HEK293 (cell line): ENCODE measurements at regions not wholly inside any gene's neighbourhood (a gene's known extent, or its start where the extent isn't known, plus 50 kb on each side); places are given as distances from the start of the nearest gene placed in this dataset.

ENCODE experiments used
- CTCF ChIA-PET: fragments of 350-600 bp; formaldehyde crosslinking; extraction: SDS; loops from one replicate; lab custom pipeline; 2021; ENCODE audit warnings: antibody characterized with exemption; lab: Yijun Ruan, JAX
- POLR2A ChIA-PET: fragments of 300-600 bp; formaldehyde crosslinking; extraction: SDS; loops from one replicate; lab custom pipeline; 2020; ENCODE audit warnings: antibody characterized with exemption, inconsistent platforms; lab: Yijun Ruan, JAX
- H3K27ac ChIP-seq: fragments of 200-500 bp; sonication (Bioruptor generic); 2 replicates; pipeline ENCODE4 v1.5.1; 2014; ENCODE audit warnings: low read depth, low read length, control low read depth, inconsistent platforms; ENCODE audit errors: extremely low read depth
- H3K36me3 ChIP-seq, 2 experiments: fragments of 200-500 bp in 1 of 2; sonication (Bioruptor generic) in 1 of 2; 1 replicate in 1 of 2; 2 replicates in 1 of 2; pipeline ENCODE4 v1.5.1; 2014 to 2017; ENCODE audit warnings: inconsistent platforms in 2 of 2, low read length in 2 of 2; ENCODE audit not compliant: control insufficient read depth in 2 of 2, insufficient read depth in 1 of 2
- H3K4me1 ChIP-seq: fragments of 200-500 bp; sonication (Bioruptor generic); 2 replicates; pipeline ENCODE4 v1.5.1; 2014; ENCODE audit warnings: mild to moderate bottlenecking, low read length, inconsistent platforms; ENCODE audit not compliant: control insufficient read depth, insufficient read depth
- H3K4me3 ChIP-seq: 2 replicates; pipeline ENCODE4 v1.5.1; 2011; ENCODE audit warnings: low read depth, mild to moderate bottlenecking, control low read depth, low read length, moderate library complexity
- H3K9me3 ChIP-seq: fragments of 200-500 bp; sonication (Bioruptor generic); 2 replicates; pipeline ENCODE4 v1.5.1; 2014; ENCODE audit warnings: low read depth, low read length, inconsistent platforms; ENCODE audit not compliant: control insufficient read depth, insufficient read depth
- GLIS1 ChIP-seq: fragments of 450-650 bp; formaldehyde crosslinking; IDR thresholded peaks from 2 replicates; pipeline ENCODE4 v1.5.1; 2016; ENCODE audit warnings: missing biosample characterization, missing genetic modification characterization
- HOXA7 ChIP-seq: sonication (generic); formaldehyde crosslinking; IDR thresholded peaks from 2 replicates; pipeline ENCODE4 v1.8.1; 2022; ENCODE audit warnings: missing genetic modification reagents, borderline replicate concordance
- HOXD13 ChIP-seq: sonication (generic); formaldehyde crosslinking; IDR thresholded peaks from 2 replicates; pipeline ENCODE4 v1.8.0; 2022; ENCODE audit warnings: missing genetic modification reagents, borderline replicate concordance
- KLF8 ChIP-seq: fragments of 450-650 bp; formaldehyde crosslinking; IDR thresholded peaks from 2 replicates; pipeline ENCODE4 v1.5.1; 2016; ENCODE audit warnings: missing biosample characterization, missing genetic modification characterization
- PRDM1 ChIP-seq: fragments of 450-650 bp; formaldehyde crosslinking; IDR thresholded peaks from 2 replicates; pipeline ENCODE4; 2016; ENCODE audit warnings: missing biosample characterization, missing genetic modification characterization
- SALL2 ChIP-seq: fragments of 450-650 bp; formaldehyde crosslinking; IDR thresholded peaks from 2 replicates; pipeline ENCODE4 v1.5.0; 2017; ENCODE audit warnings: missing biosample characterization, mild to moderate bottlenecking, missing genetic modification characterization, borderline replicate concordance
- SP3 ChIP-seq: fragments of 450-650 bp; formaldehyde crosslinking; IDR thresholded peaks from 2 replicates; pipeline ENCODE4 v1.5.1; 2016; ENCODE audit warnings: missing biosample characterization, missing genetic modification characterization
- ZFHX2 ChIP-seq: fragments of 450-650 bp; formaldehyde crosslinking; conservative IDR thresholded peaks from 2 replicates; pipeline ENCODE4 v1.5.1; 2016; ENCODE audit warnings: missing biosample characterization, missing genetic modification characterization
- ZFP69B ChIP-seq: fragments of 450-650 bp; formaldehyde crosslinking; IDR thresholded peaks from 2 replicates; pipeline ENCODE4 v1.5.1; 2016; ENCODE audit warnings: missing biosample characterization, missing genetic modification characterization
- ZNF10 ChIP-seq: fragments of 450-650 bp; formaldehyde crosslinking; IDR thresholded peaks from 2 replicates; pipeline ENCODE4 v1.5.1; 2017; ENCODE audit warnings: missing biosample characterization, missing genetic modification characterization
- ZNF133 ChIP-seq: fragments of 450-650 bp; formaldehyde crosslinking; IDR thresholded peaks from 2 replicates; pipeline ENCODE4 v1.5.1; 2016; ENCODE audit warnings: missing biosample characterization, missing genetic modification characterization
- ZNF202 ChIP-seq: fragments of 450-650 bp; formaldehyde crosslinking; IDR thresholded peaks from 2 replicates; pipeline ENCODE4 v1.5.1; 2016; ENCODE audit warnings: missing biosample characterization, missing genetic modification characterization, borderline replicate concordance
- ZNF211 ChIP-seq: fragments of 450-650 bp; formaldehyde crosslinking; IDR thresholded peaks from 2 replicates; pipeline ENCODE4 v1.5.1; 2016; ENCODE audit warnings: low read depth, missing biosample characterization, missing genetic modification characterization
- ZNF302 ChIP-seq: fragments of 450-650 bp; formaldehyde crosslinking; IDR thresholded peaks from 2 replicates; pipeline ENCODE4 v1.5.1; 2016; ENCODE audit warnings: missing biosample characterization, missing genetic modification characterization, low read depth
- ZNF324 ChIP-seq: fragments of 450-650 bp; formaldehyde crosslinking; IDR thresholded peaks from 2 replicates; pipeline ENCODE4 v1.5.1; 2016; ENCODE audit warnings: missing biosample characterization, missing genetic modification characterization
- ZNF548 ChIP-seq: fragments of 450-650 bp; formaldehyde crosslinking; IDR thresholded peaks from 2 replicates; pipeline ENCODE4 v1.5.1; 2016; ENCODE audit warnings: missing biosample characterization, missing genetic modification characterization
- ZNF549 ChIP-seq: fragments of 450-650 bp; IDR thresholded peaks from 2 replicates; pipeline ENCODE4 v1.5.1; 2018; ENCODE audit warnings: missing biosample characterization, missing genetic modification characterization, mild to moderate bottlenecking, inconsistent platforms, moderate library complexity
- ZNF585B ChIP-seq: fragments of 450-650 bp; formaldehyde crosslinking; IDR thresholded peaks from 2 replicates; pipeline ENCODE4 v1.5.1; 2016; ENCODE audit warnings: missing biosample characterization, missing genetic modification characterization
- ZNF626 ChIP-seq: fragments of 450-650 bp; sonication (Bioruptor Pico); formaldehyde crosslinking; IDR thresholded peaks from 2 replicates; pipeline ENCODE4 v1.5.1; 2018; ENCODE audit warnings: missing biosample characterization, missing genetic modification characterization, inconsistent platforms
- ZNF843 ChIP-seq: fragments of 450-650 bp; formaldehyde crosslinking; IDR thresholded peaks from 2 replicates; pipeline ENCODE4 v1.5.1; 2016; ENCODE audit warnings: missing biosample characterization, missing genetic modification characterization
- ZSCAN30 ChIP-seq: fragments of 450-650 bp; IDR thresholded peaks from 2 replicates; pipeline ENCODE4 v1.5.1; 2018; ENCODE audit warnings: missing biosample characterization, mild to moderate bottlenecking, missing genetic modification characterization, moderate library complexity
- TF ChIP-seq, protein P1 (sequence below): fragments of 450-650 bp; formaldehyde crosslinking; IDR thresholded peaks from 2 replicates; pipeline ENCODE4 v1.5.1; 2016; ENCODE audit warnings: missing biosample characterization, missing genetic modification characterization
- TF ChIP-seq, protein P2 (sequence below): fragments of 450-650 bp; formaldehyde crosslinking; IDR thresholded peaks from 2 replicates; pipeline ENCODE4 v1.5.1; 2016; ENCODE audit warnings: missing biosample characterization, missing genetic modification characterization, low read depth
- TF ChIP-seq, protein P3 (sequence below): fragments of 450-650 bp; formaldehyde crosslinking; IDR thresholded peaks from 2 replicates; pipeline ENCODE4 v1.5.1; 2017; ENCODE audit warnings: missing biosample characterization, missing genetic modification characterization
- TF ChIP-seq, protein P4 (sequence below): fragments of 450-650 bp; formaldehyde crosslinking; IDR thresholded peaks from 2 replicates; pipeline ENCODE4 v1.5.1; 2016; ENCODE audit warnings: missing biosample characterization, missing genetic modification characterization
- TF ChIP-seq, protein P5 (sequence below): fragments of 450-650 bp; formaldehyde crosslinking; IDR thresholded peaks from 2 replicates; pipeline ENCODE4 v1.5.1; 2016; ENCODE audit warnings: missing biosample characterization, missing genetic modification characterization

DNA sequence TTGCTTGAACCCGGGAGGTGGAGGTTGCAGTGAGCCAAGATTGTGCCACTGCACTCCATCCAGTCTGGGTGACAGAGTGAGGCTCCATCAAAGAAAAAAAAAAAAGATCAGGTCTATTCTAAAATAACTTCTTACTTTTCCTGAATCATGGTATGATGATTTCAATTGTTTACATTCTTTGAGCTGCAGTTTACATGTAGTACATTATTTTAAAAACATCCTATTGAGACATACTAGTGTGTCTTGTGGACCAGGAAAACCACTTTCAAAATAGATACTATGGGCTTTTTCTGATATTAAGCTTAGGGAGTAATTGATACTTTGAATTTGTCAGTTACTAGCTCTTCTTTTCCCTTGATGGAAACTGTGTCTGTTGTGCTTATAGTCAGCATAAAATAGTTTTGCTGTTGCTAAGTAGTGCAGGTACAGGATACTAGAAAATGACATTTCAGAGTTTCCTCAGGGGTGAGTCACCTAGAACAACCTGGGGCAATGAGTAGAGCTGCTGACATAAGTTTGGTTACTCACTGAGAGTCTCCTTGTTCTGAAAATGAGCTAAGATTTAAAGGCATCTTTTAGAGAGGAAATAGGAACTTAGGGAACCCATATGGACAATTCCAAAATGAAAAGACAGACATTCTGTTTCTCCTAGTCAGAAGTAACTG is 53.2 kb upstream of the C4orf54 start (continued):
- TF ChIP-seq, protein P1, sequence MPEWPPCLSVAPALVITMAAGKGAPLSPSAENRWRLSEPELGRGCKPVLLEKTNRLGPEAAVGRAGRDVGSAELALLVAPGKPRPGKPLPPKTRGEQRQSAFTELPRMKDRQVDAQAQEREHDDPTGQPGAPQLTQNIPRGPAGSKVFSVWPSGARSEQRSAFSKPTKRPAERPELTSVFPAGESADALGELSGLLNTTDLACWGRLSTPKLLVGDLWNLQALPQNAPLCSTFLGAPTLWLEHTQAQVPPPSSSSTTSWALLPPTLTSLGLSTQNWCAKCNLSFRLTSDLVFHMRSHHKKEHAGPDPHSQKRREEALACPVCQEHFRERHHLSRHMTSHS (tag by site-specific recombination): no peak
- TF ChIP-seq ZNF549 (tag by site-specific recombination): no peak
- TF ChIP-seq GLIS1 (tag by site-specific recombination): no peak
- TF ChIP-seq, protein P2, sequence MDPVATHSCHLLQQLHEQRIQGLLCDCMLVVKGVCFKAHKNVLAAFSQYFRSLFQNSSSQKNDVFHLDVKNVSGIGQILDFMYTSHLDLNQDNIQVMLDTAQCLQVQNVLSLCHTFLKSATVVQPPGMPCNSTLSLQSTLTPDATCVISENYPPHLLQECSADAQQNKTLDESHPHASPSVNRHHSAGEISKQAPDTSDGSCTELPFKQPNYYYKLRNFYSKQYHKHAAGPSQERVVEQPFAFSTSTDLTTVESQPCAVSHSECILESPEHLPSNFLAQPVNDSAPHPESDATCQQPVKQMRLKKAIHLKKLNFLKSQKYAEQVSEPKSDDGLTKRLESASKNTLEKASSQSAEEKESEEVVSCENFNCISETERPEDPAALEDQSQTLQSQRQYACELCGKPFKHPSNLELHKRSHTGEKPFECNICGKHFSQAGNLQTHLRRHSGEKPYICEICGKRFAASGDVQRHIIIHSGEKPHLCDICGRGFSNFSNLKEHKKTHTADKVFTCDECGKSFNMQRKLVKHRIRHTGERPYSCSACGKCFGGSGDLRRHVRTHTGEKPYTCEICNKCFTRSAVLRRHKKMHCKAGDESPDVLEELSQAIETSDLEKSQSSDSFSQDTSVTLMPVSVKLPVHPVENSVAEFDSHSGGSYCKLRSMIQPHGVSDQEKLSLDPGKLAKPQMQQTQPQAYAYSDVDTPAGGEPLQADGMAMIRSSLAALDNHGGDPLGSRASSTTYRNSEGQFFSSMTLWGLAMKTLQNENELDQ (tag by site-specific recombination): no peak
- no peak for TF ChIP-seq SP3 (tag by site-specific recombination)
- TF ChIP-seq ZNF10 (tag by site-specific recombination): no peak
- TF ChIP-seq KLF8 (tag by site-specific recombination): no peak
- TF ChIP-seq ZNF843: no peak
- TF ChIP-seq ZNF626 (tag by site-specific recombination): no peak
- no peak for TF ChIP-seq ZSCAN30
- no peak for TF ChIP-seq ZFHX2 (tag by site-specific recombination)
- TF ChIP-seq ZNF324: no peak

DNA sequence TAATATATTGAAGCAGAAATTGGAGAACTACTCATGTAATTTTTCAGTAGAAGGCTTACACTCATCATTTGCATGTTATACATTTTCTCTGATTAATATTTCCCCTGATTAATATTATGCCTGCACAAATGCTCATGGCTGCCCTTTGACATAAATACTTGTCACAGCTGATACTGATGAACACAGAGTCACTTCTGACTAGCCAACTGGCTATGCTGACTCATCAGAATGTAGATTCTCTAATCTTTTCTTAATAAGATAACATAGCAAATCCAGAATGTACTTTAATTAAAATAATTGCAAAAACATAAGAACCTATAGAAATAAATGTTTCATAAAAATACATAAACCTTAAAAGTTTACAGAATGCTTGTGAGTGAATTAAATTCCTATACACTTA is 52.4 kb upstream of the C4orf54 start:
- no peaks in the 10 kb centered on the region for H3K9me3 ChIP-seq
- CTCF ChIA-PET: interaction anchor here (0.9 kb wide), 1 partner anchor 98 kb away, joined by 4 read pairs; no protein-coding TSS in a partner anchor
- POLR2A ChIA-PET: no interaction called here

More for the DNA sequence above, 52.4 kb upstream of the C4orf54 start:
- no peaks in the 10 kb centered on the region for H3K36me3 ChIP-seq
- H3K27ac ChIP-seq: no peak overlapping the region
- no peak overlapping the region for H3K4me3 ChIP-seq
- no peak for TF ChIP-seq HOXD13
- TF ChIP-seq, protein P3, sequence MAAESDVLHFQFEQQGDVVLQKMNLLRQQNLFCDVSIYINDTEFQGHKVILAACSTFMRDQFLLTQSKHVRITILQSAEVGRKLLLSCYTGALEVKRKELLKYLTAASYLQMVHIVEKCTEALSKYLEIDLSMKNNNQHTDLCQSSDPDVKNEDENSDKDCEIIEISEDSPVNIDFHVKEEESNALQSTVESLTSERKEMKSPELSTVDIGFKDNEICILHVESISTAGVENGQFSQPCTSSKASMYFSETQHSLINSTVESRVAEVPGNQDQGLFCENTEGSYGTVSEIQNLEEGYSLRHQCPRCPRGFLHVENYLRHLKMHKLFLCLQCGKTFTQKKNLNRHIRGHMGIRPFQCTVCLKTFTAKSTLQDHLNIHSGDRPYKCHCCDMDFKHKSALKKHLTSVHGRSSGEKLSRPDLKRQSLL (tag by site-specific recombination): no peak
- no peak for TF ChIP-seq ZNF133 (tag by site-specific recombination)
- TF ChIP-seq ZNF548 (tag by site-specific recombination): no peak
- no peak for TF ChIP-seq SALL2 (tag by site-specific recombination)
- TF ChIP-seq, protein P4, sequence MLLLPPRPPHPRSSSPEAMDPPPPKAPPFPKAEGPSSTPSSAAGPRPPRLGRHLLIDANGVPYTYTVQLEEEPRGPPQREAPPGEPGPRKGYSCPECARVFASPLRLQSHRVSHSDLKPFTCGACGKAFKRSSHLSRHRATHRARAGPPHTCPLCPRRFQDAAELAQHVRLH (tag by site-specific recombination): no peak
- TF ChIP-seq, protein P5, sequence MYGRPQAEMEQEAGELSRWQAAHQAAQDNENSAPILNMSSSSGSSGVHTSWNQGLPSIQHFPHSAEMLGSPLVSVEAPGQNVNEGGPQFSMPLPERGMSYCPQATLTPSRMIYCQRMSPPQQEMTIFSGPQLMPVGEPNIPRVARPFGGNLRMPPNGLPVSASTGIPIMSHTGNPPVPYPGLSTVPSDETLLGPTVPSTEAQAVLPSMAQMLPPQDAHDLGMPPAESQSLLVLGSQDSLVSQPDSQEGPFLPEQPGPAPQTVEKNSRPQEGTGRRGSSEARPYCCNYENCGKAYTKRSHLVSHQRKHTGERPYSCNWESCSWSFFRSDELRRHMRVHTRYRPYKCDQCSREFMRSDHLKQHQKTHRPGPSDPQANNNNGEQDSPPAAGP (tag by site-specific recombination): no peak
- TF ChIP-seq ZNF324: no peak
- no peak for TF ChIP-seq ZNF626 (tag by site-specific recombination)
- no peak for TF ChIP-seq ZNF585B
- TF ChIP-seq ZNF302: no peak
- no peak for TF ChIP-seq PRDM1 (tag by site-specific recombination)
- TF ChIP-seq ZFP69B: no peak
- no peak for TF ChIP-seq ZNF211 (tag by site-specific recombination)
- no peak for TF ChIP-seq HOXA7 (CRISPR knock-in tag)
- TF ChIP-seq ZNF202: no peak
- no peaks in the 10 kb centered on the region for H3K4me1 ChIP-seq
